Endothelial cell (in vitro differentiated cells): ENCODE measurements at regions not wholly inside any gene's neighbourhood (a gene's known extent, or its start where the extent isn't known, plus 50 kb on each side); places are given as distances from the start of the nearest gene placed in this dataset.

Experiments
- DNase-seq: peaks from one replicate; pipeline ENCODE4 v3.0.0; 2021; ENCODE audit warnings: low spot score
- H3K27ac Mint-ChIP-seq: one replicate; pipeline ENCODE4 v1.8.0; 2021; ENCODE audit warnings: mixed read lengths, inconsistent platforms; ENCODE audit not compliant: unreplicated experiment
- H3K27me3 Mint-ChIP-seq: one replicate; pipeline ENCODE4 v1.8.0; 2021; ENCODE audit warnings: mild to moderate bottlenecking, moderate library complexity, mixed read lengths, inconsistent platforms; ENCODE audit not compliant: unreplicated experiment
- H3K36me3 Mint-ChIP-seq: one replicate; pipeline ENCODE4 v1.8.0; 2021; ENCODE audit warnings: mild to moderate bottlenecking, low read depth, mixed read lengths, inconsistent platforms; ENCODE audit not compliant: unreplicated experiment
- H3K4me1 Mint-ChIP-seq: one replicate; pipeline ENCODE4 v1.8.0; 2021; ENCODE audit warnings: mild to moderate bottlenecking, mixed read lengths, inconsistent platforms; ENCODE audit not compliant: unreplicated experiment
- H3K4me3 Mint-ChIP-seq: one replicate; pipeline ENCODE4 v1.8.0; 2021; ENCODE audit warnings: mild to moderate bottlenecking, mixed read lengths, inconsistent platforms; ENCODE audit not compliant: unreplicated experiment
- H3K9me3 Mint-ChIP-seq: one replicate; pipeline ENCODE4 v1.8.0; 2021; ENCODE audit warnings: mixed read lengths, inconsistent platforms; ENCODE audit not compliant: unreplicated experiment
- CTCF ChIP-seq: fragments of 200-600 bp; sonication (generic); IDR thresholded peaks from one replicate; pipeline ENCODE4 v1.5.0; 2021; ENCODE audit warnings: antibody characterized with exemption; ENCODE audit not compliant: unreplicated experiment

- Mint-ChIP-seq H3K4me3 (no peak overlapping the region), H3K4me1 (no peaks in the 10 kb centered on the region), H3K27ac (no peak overlapping the region), H3K9me3 (no peaks in the 10 kb centered on the region), H3K27me3 (no peaks in the 10 kb centered on the region), H3K36me3 (no peaks in the 10 kb centered on the region)
- no peak for DNase-seq
- no peak for TF ChIP-seq CTCF
Observed at GRCh38 chr9:1748407-1748806, 266.7 kb upstream of the SMARCA2 start.

GRCh38 chr9:1757186-1757585, 258.0 kb upstream of the SMARCA2 start:
- no peak for DNase-seq
- H3K36me3 Mint-ChIP-seq: no peaks in the 10 kb centered on the region
- no peak overlapping the region for H3K27ac Mint-ChIP-seq
- no peak for TF ChIP-seq CTCF
- peaks cover 2% of the 10 kb centered on the region for H3K27me3 Mint-ChIP-seq
- no peaks in the 10 kb centered on the region for H3K4me1 Mint-ChIP-seq
- no peaks in the 10 kb centered on the region for H3K9me3 Mint-ChIP-seq
- H3K4me3 Mint-ChIP-seq: no peak overlapping the region

GRCh38 chr9:1759009-1759408, 256.1 kb upstream of the SMARCA2 start:
- Mint-ChIP-seq H3K36me3 (no peaks in the 10 kb centered on the region), H3K4me3 (no peak overlapping the region), H3K9me3 (no peaks in the 10 kb centered on the region), H3K27me3 (peaks cover 2% of the 10 kb centered on the region), H3K27ac (no peak overlapping the region), H3K4me1 (no peaks in the 10 kb centered on the region)
- no peak for TF ChIP-seq CTCF
- DNase-seq: no peak

- Mint-ChIP-seq H3K4me1 (no peaks in the 10 kb centered on the region), H3K27me3 (peaks cover 2% of the 10 kb centered on the region), H3K36me3 (no peaks in the 10 kb centered on the region), H3K9me3 (no peaks in the 10 kb centered on the region), H3K4me3 (no peak overlapping the region), H3K27ac (no peak overlapping the region)
- TF ChIP-seq CTCF: no peak
- no peak for DNase-seq
Observed at GRCh38 chr9:1759771-1760300, 255.3 kb upstream of the SMARCA2 start.

GRCh38 chr9:1761807-1762206, 253.3 kb upstream of the SMARCA2 start:
- Mint-ChIP-seq H3K36me3 (no peaks in the 10 kb centered on the region), H3K9me3 (no peaks in the 10 kb centered on the region), H3K27me3 (no peaks in the 10 kb centered on the region), H3K4me1 (no peaks in the 10 kb centered on the region), H3K27ac (no peak overlapping the region), H3K4me3 (no peak overlapping the region)
- no peak for TF ChIP-seq CTCF
- no peak for DNase-seq
